Spleen (tissue), 11 donors: ENCODE measurements at regions not wholly inside any gene's neighbourhood (a gene's known extent, or its start where the extent isn't known, plus 50 kb on each side); places are given as distances from the start of the nearest gene placed in this dataset.
A peak's percentile ranks its signal among the peaks of the same experiment; 100 is the strongest.

ENCODE experiments used
- DNase-seq: peaks from one replicate; pipeline ENCODE4 v3.0.0-alpha.2; 2020
- H3K27ac ChIP-seq, 8 donors: fragments of 200-600 bp; sonication (generic) in 7 of 8; 1 replicate in 4 of 8; 2 replicates in 4 of 8; pipeline versions ENCODE4 v1.5.0 to v1.8.0; 2016 to 2021; ENCODE audit warnings: inconsistent platforms in 4 of 8, mild to moderate bottlenecking in 4 of 8, moderate library complexity in 1 of 8
- H3K27me3 ChIP-seq, 7 donors: fragments of 200-600 bp; sonication (generic) in 6 of 7; replicated peaks in 1 of 7; 1 replicate in 4 of 7; 2 replicates in 3 of 7; pipeline versions ENCODE4 v1.5.0 to v1.8.0; 2016 to 2021; ENCODE audit warnings: inconsistent platforms in 3 of 7, mild to moderate bottlenecking in 1 of 7
- H3K36me3 ChIP-seq, 6 donors: fragments of 200-600 bp; sonication (generic) in 5 of 6; 1 replicate in 4 of 6; 2 replicates in 2 of 6; pipeline versions ENCODE4 v1.5.0 to v1.8.0; 2016 to 2021; ENCODE audit warnings: inconsistent platforms in 2 of 6
- H3K4me1 ChIP-seq, 6 donors: fragments of 200-600 bp; sonication (generic) in 5 of 6; 1 replicate in 3 of 6; 2 replicates in 3 of 6; pipeline versions ENCODE4 v1.5.0 to v1.8.0; 2016 to 2021; ENCODE audit warnings: inconsistent platforms in 3 of 6
- H3K4me3 ChIP-seq, 8 donors: fragments of 200-600 bp; sonication (generic) in 7 of 8; 1 replicate in 4 of 8; 2 replicates in 4 of 8; pipeline versions ENCODE4 v1.5.0 to v1.8.0; 2016 to 2021; ENCODE audit warnings: inconsistent platforms in 4 of 8, mild to moderate bottlenecking in 4 of 8, moderate library complexity in 2 of 8
- H3K9me3 ChIP-seq, 8 donors: fragments of 200-600 bp; sonication (generic) in 7 of 8; 1 replicate in 4 of 8; 2 replicates in 4 of 8; pipeline versions ENCODE4 v1.5.0 to v1.8.0; 2016 to 2021; ENCODE audit warnings: inconsistent platforms in 4 of 8
- CTCF ChIP-seq, 11 experiments: fragments of 200-600 bp in 7 of 11; fragments of 450-650 bp in 4 of 11; sonication (generic) in 4 of 11; IDR thresholded peaks in 8 of 11; conservative IDR thresholded peaks in 3 of 11; 1 replicate in 7 of 11; 2 replicates in 4 of 11; pipeline versions ENCODE4 v1.4.0 to v1.8.0; 2016 to 2021; ENCODE audit warnings: antibody characterized with exemption in 11 of 11, inconsistent platforms in 4 of 11, mild to moderate bottlenecking in 1 of 11
- POLR2A ChIP-seq, 3 donors: fragments of 450-650 bp; IDR thresholded peaks; one replicate each; pipeline ENCODE4 v1.5.1; 2017; ENCODE audit warnings: antibody characterized with exemption in 3 of 3, mild to moderate bottlenecking in 1 of 3
- POLR2AphosphoS5 ChIP-seq, 3 donors: sonication (generic); formaldehyde crosslinking; IDR thresholded peaks; one replicate each; pipeline ENCODE4 v1.5.1; 2017; ENCODE audit warnings: antibody characterized with exemption in 3 of 3
- WGBS, 5 donors: extraction: QIAGEN DNeasy Blood & Tissue Kit in 3 of 5; methylation state at CpG; one replicate each; pipeline versions ENCODE4 v1.1.5 to v1.1.7; 2013 to 2018; 5-methylcytosine and 5-hydroxymethylcytosine counted together
- intact Hi-C: fragments of 100-400 bp; cut with DNase I; formaldehyde crosslinking; loops from one replicate; pipeline ENCODE4 v1.15.0; 2023; ENCODE audit warnings: low total_unique reads
- donor health status: healthy with polysubstance abuse.
- donor health status: DM: no; HTN: no; CAD: no; lungs with moderate emphysema.
- donor health status: DM: no; HTN: no; CAD: no.
- donor health status: Bipolar disorder and iron deficiency.
- donor health status: healthy.
- donor health status: DM: no; HTN: no; CAD: no.
- donor health status: DM: yes; HTN: yes; CAD: no.

GRCh38 chr1:194151056-194151455, 964.6 kb upstream of the B3GALT2 start:
- no peak overlapping the region for H3K27ac ChIP-seq
- no peaks in the 10 kb centered on the region for H3K4me1 ChIP-seq
- TF ChIP-seq CTCF (IDR thresholded peaks at IDR 0.05 in 8 of 11, conservative IDR thresholded peaks at IDR 0.05 in 3 of 11): no peak
- no peak for TF ChIP-seq POLR2AphosphoS5 (IDR thresholded peaks at IDR 0.05)
- TF ChIP-seq POLR2A (IDR thresholded peaks at IDR 0.05): no peak
- WGBS, 5 donors: 59 to 78% (median 66%) methylated on average over 1 of the region's 1 CpG
- no peak for DNase-seq
- no peaks in the 10 kb centered on the region for H3K36me3 ChIP-seq
- H3K27me3 ChIP-seq: no peaks in the 10 kb centered on the region
- no peaks in the 10 kb centered on the region for H3K9me3 ChIP-seq
- H3K4me3 ChIP-seq: no peak overlapping the region
- intact Hi-C loops: no loop called here

- DNase-seq: no peak
- TF ChIP-seq CTCF (IDR thresholded peaks at IDR 0.05 in 8 of 11, conservative IDR thresholded peaks at IDR 0.05 in 3 of 11) (no peak), POLR2A (IDR thresholded peaks at IDR 0.05) (no peak), POLR2AphosphoS5 (IDR thresholded peaks at IDR 0.05) (no peak)
- no peaks in the 10 kb centered on the region for H3K9me3 ChIP-seq
- H3K4me3 ChIP-seq: no peak overlapping the region
- H3K4me1 ChIP-seq: no peaks in the 10 kb centered on the region
- intact Hi-C loops: no loop called here
- no peaks in the 10 kb centered on the region for H3K27me3 ChIP-seq
- H3K27ac ChIP-seq: no peak overlapping the region
- no peaks in the 10 kb centered on the region for H3K36me3 ChIP-seq
Measured at GRCh38 chr1:194150242-194150641, 963.8 kb upstream of the B3GALT2 start.

GRCh38 chr1:194133152-194133551, 946.7 kb upstream of the B3GALT2 start:
- Histone ChIP-seq H3K4me3 (no peak overlapping the region), H3K27me3 (no peaks in the 10 kb centered on the region), H3K9me3 (no peaks in the 10 kb centered on the region), H3K4me1 (no peaks in the 10 kb centered on the region), H3K27ac (no peak overlapping the region), H3K36me3 (no peaks in the 10 kb centered on the region)
- TF ChIP-seq POLR2AphosphoS5 (IDR thresholded peaks at IDR 0.05) (no peak), POLR2A (IDR thresholded peaks at IDR 0.05) (no peak), CTCF (IDR thresholded peaks at IDR 0.05 in 8 of 11, conservative IDR thresholded peaks at IDR 0.05 in 3 of 11) (no peak)
- 77 to 93% (median 81%) methylated on average over 2 of the region's 2 CpGs for WGBS, 5 donors
- DNase-seq: no peak
- intact Hi-C loops: no loop called here

- H3K27me3 ChIP-seq: no peaks in the 10 kb centered on the region
- intact Hi-C loops: no loop called here
- 95 to 97% (median 95%) methylated on average over 22 of the region's 22 CpGs for WGBS, 5 donors
- no peak overlapping the region for H3K4me3 ChIP-seq
- H3K4me1 ChIP-seq: no peaks in the 10 kb centered on the region
- no peaks in the 10 kb centered on the region for H3K36me3 ChIP-seq
- DNase-seq: peak; percentile 64
- H3K9me3 ChIP-seq: peaks cover 0 to 11% (median 0%) of the 10 kb centered on the region in 8 donors
- TF ChIP-seq CTCF (IDR thresholded peaks at IDR 0.05 in 8 of 11, conservative IDR thresholded peaks at IDR 0.05 in 3 of 11) (no peak), POLR2A (IDR thresholded peaks at IDR 0.05) (no peak), POLR2AphosphoS5 (IDR thresholded peaks at IDR 0.05) (no peak)
- no peak overlapping the region for H3K27ac ChIP-seq
Measured at GRCh38 chr1:194118086-194118485, 931.7 kb upstream of the B3GALT2 start.
